Calu3 (cell line): ENCODE measurements at regions not wholly inside any gene's neighbourhood (a gene's known extent, or its start where the extent isn't known, plus 50 kb on each side); places are given as distances from the start of the nearest gene placed in this dataset.

Experiments
- BruUV-seq: library from RNA; stranded (reverse); fragments of 400-500 nt; replicated peaks from 2 replicates; lab custom pipeline; 2021; lab: Mats Ljungman, UMichigan
- CTCF ChIA-PET: fragments of 300-600 bp; sonication (Branson Sonifier 250); formaldehyde crosslinking; loops from one replicate; lab custom pipeline; 2022; ENCODE audit warnings: antibody characterized with exemption; lab: Charles Lee
- DNase-seq: peaks from one replicate; pipeline ENCODE4 v3.0.0; 2022
- H3K27ac Mint-ChIP-seq: one replicate; pipeline ENCODE4 v1.8.0; 2022; ENCODE audit warnings: mixed read lengths; ENCODE audit not compliant: unreplicated experiment
- H3K27me3 Mint-ChIP-seq: one replicate; pipeline ENCODE4 v1.8.0; 2022; ENCODE audit warnings: mixed read lengths; ENCODE audit not compliant: unreplicated experiment
- H3K36me3 Mint-ChIP-seq: one replicate; pipeline ENCODE4 v1.8.0; 2022; ENCODE audit warnings: mild to moderate bottlenecking, moderate library complexity, mixed read lengths; ENCODE audit not compliant: insufficient read depth, unreplicated experiment
- H3K4me1 Mint-ChIP-seq: one replicate; pipeline ENCODE4 v1.8.0; 2022; ENCODE audit warnings: mild to moderate bottlenecking, low read depth, mixed read lengths; ENCODE audit not compliant: unreplicated experiment
- H3K4me3 Mint-ChIP-seq: one replicate; pipeline ENCODE4 v1.8.0; 2022; ENCODE audit warnings: mild to moderate bottlenecking, low read depth, moderate library complexity, mixed read lengths; ENCODE audit not compliant: unreplicated experiment
- H3K9me3 Mint-ChIP-seq: one replicate; pipeline ENCODE4 v1.8.0; 2022; ENCODE audit warnings: low read depth, mixed read lengths; ENCODE audit not compliant: unreplicated experiment
- intact Hi-C: fragments of 100-400 bp; cut with micrococcal nuclease; formaldehyde crosslinking; loops from one replicate; pipeline ENCODE4 v1.10.0; 2022; ENCODE audit not compliant: unreplicated experiment
- TF ChIP-seq, protein P1 (sequence below): fragments of 200-600 bp; IDR thresholded peaks from one replicate; pipeline ENCODE4 v1.8.0; 2022; ENCODE audit warnings: antibody characterized with exemption; ENCODE audit not compliant: unreplicated experiment

DNA sequence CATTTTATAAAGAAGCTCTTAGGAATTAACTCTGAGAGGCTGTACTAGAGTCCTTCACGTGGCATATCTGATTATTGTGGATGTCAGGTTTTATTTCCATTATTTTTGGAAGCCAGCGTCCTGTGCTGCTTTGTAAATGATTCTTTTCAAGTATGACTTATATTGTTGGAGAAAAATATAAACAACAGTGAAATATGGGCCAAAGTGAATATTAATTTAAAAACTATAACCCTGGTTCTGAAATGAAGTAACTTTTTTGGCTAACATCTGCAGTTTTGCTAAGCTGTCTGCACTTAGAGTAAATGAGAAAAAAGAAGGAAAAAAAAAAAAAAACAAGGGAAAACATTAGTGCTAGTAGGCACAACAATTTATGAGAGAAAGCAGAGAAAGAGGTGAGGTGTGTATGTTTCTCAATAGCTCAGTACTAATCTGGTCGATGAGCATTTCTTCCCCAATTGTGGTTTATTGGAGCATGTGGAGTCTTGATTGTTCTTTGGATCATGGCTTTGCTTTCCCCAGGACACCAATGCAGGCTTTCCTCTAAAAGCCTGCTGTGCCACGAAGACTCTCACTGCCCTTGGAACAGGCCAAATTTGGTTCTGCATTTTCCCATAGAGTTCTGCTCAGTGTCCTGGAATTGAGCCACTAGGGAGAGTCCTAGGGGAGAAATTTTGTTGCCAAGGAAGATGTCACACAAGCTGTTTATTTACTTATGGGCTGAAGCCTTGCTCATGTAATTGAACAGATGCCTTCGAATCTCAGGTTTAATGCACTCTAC, 273.3 kb downstream of the DKK2 start:
- H3K27me3 Mint-ChIP-seq, result no peaks in the 10 kb centered on the region
- no peaks in the 10 kb centered on the region for H3K36me3 Mint-ChIP-seq
- CTCF ChIA-PET, result no interaction called here
- intact Hi-C loops, result no loop called here
- no peak overlapping the region for H3K4me3 Mint-ChIP-seq
- no peak for DNase-seq
- H3K9me3 Mint-ChIP-seq, result no peaks in the 10 kb centered on the region
- no peak overlapping the region for H3K27ac Mint-ChIP-seq
- no TSS peak for BruUV-seq
- H3K4me1 Mint-ChIP-seq, result no peaks in the 10 kb centered on the region
- TF ChIP-seq, protein P1, sequence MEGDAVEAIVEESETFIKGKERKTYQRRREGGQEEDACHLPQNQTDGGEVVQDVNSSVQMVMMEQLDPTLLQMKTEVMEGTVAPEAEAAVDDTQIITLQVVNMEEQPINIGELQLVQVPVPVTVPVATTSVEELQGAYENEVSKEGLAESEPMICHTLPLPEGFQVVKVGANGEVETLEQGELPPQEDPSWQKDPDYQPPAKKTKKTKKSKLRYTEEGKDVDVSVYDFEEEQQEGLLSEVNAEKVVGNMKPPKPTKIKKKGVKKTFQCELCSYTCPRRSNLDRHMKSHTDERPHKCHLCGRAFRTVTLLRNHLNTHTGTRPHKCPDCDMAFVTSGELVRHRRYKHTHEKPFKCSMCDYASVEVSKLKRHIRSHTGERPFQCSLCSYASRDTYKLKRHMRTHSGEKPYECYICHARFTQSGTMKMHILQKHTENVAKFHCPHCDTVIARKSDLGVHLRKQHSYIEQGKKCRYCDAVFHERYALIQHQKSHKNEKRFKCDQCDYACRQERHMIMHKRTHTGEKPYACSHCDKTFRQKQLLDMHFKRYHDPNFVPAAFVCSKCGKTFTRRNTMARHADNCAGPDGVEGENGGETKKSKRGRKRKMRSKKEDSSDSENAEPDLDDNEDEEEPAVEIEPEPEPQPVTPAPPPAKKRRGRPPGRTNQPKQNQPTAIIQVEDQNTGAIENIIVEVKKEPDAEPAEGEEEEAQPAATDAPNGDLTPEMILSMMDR, result no peak

DNA sequence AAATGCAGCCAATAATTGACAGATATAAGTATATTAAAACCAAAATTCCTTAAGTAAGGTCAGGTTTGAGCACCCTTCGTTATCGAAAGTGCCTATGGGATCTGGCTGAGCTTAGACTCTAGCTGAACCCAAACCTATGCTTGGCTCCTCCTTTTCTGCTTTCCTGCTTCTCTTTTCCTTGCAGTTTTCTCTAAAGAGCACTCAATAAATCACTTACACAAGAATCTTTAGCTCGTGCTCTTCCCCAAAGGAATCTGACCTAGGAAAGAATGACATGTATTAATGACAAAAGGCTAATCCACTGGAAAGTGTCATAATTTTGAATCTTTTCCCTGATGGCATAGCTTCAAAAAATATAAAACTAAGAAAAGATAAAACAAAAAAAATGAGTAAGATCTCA, 282.7 kb downstream of the DKK2 start:
- intact Hi-C loops, result no loop called here
- no peak for DNase-seq
- peaks cover 3% of the 10 kb centered on the region for H3K9me3 Mint-ChIP-seq
- no peak overlapping the region for H3K4me3 Mint-ChIP-seq
- H3K4me1 Mint-ChIP-seq, result no peaks in the 10 kb centered on the region
- BruUV-seq, result no TSS peak
- TF ChIP-seq, protein P1, result no peak
- H3K27me3 Mint-ChIP-seq, result no peaks in the 10 kb centered on the region
- H3K36me3 Mint-ChIP-seq, result no peaks in the 10 kb centered on the region
- CTCF ChIA-PET, result interaction anchor here (0.7 kb wide), 1 partner anchor 24 kb away, joined by 5 read pairs; no protein-coding TSS in a partner anchor
- H3K27ac Mint-ChIP-seq, result no peak overlapping the region

DNA sequence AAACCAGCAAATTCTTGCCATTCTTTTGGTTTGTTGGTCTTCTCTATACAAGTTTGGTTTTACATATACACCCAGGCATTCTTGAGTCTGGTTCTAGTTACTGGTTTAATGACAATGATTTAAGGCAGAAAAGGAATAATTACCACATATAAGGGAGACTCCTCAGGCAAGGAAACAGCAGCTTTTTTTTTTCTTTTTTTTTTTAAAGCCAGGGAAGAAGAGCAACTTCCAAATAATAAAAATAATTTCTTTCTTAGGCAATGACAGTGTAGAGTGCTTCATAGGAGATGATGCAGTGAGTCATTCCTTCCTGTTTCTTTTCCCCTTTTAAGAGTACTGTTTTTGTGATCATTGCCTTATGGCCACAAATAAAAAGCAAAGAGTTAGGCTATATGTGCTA, 289.7 kb downstream of the DKK2 start:
- Mint-ChIP-seq H3K36me3 (no peaks in the 10 kb centered on the region), H3K9me3 (no peaks in the 10 kb centered on the region), H3K27ac (no peak overlapping the region), H3K4me1 (no peaks in the 10 kb centered on the region), H3K27me3 (no peaks in the 10 kb centered on the region), H3K4me3 (no peak overlapping the region)
- BruUV-seq, result no TSS peak
- intact Hi-C loops, result no loop called here
- CTCF ChIA-PET, result no interaction called here
- no peak for DNase-seq
- TF ChIP-seq, protein P1, result no peak

DNA sequence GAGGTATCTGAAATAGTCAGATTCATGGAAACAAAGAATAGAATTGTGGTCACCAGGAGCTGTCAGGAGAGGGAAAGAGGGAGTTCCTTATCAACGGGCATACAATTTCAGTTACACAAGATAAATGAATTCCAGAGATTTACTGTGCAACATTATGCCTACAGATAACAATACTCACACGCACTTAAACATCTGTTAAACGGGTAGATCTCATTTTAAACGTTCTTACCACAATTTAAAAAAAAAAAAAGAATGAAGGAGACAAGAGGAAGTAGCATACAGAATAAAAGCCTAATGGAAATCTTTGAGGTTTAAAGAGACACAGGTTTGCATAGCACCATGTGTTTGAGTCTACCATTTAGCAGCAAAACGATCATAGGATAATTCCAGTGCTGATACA, 298.0 kb downstream of the DKK2 start:
- no TSS peak for BruUV-seq
- Mint-ChIP-seq H3K4me1 (no peaks in the 10 kb centered on the region), H3K36me3 (no peaks in the 10 kb centered on the region), H3K27me3 (no peaks in the 10 kb centered on the region), H3K9me3 (no peaks in the 10 kb centered on the region), H3K27ac (no peak overlapping the region), H3K4me3 (no peak overlapping the region)
- DNase-seq, result no peak
- TF ChIP-seq, protein P1, result no peak
- intact Hi-C loops, result no loop called here
- CTCF ChIA-PET, result no interaction called here
